ENCODE measurements at regions not wholly inside any gene's neighbourhood (a gene's known extent, or its start where the extent isn't known, plus 50 kb on each side); places are given as distances from the start of the nearest gene placed in this dataset.

- H3K27me3 Mint-ChIP-seq, result peaks cover 15% of the 10 kb centered on the region
Observed at GRCh38 chr2:226376516-226377180, 423.0 kb downstream of the IRS1 start.

GRCh38 chr2:226366920-226367319, 432.7 kb downstream of the IRS1 start:
- Mint-ChIP-seq H3K36me3 (ENCODE audit: low read depth) (no peaks in the 10 kb centered on the region), H3K9me3 (no peaks in the 10 kb centered on the region), H3K4me3 (no peak overlapping the region), H3K27ac (no peak overlapping the region), H3K4me1 (ENCODE audit: low read depth) (no peaks in the 10 kb centered on the region), H3K27me3 (peaks cover 14% of the 10 kb centered on the region)
- CTCF ChIA-PET, result no interaction called here
- ATAC-seq (no peak), DNase-seq (no peak)
- TF ChIP-seq CTCF (IDR thresholded peaks at IDR 0.05), result no peak
- POLR2A ChIA-PET, result no interaction called here
- intact Hi-C loops (cut with micrococcal nuclease), result no loop called here

More at GRCh38 chr2:226376516-226377180, 423.0 kb downstream of the IRS1 start:
- Mint-ChIP-seq H3K4me3 (no peak overlapping the region), H3K9me3 (no peaks in the 10 kb centered on the region), H3K4me1 (ENCODE audit: low read depth) (no peaks in the 10 kb centered on the region), H3K27ac (no peak overlapping the region), H3K36me3 (ENCODE audit: low read depth) (no peaks in the 10 kb centered on the region)
- no peak for TF ChIP-seq CTCF (IDR thresholded peaks at IDR 0.05)
- DNase-seq, result no peak
- POLR2A ChIA-PET, result no interaction called here
- CTCF ChIA-PET, result interaction anchor here (0.6 kb wide), 1 partner anchor 72 kb away, joined by 3 read pairs; no protein-coding TSS in a partner anchor
- no peak for ATAC-seq
- intact Hi-C loops (cut with micrococcal nuclease), result no loop called here

GRCh38 chr2:226364217-226364616, 435.4 kb downstream of the IRS1 start:
- POLR2A ChIA-PET, result no interaction called here
- ATAC-seq, result no peak
- Mint-ChIP-seq H3K4me3 (no peak overlapping the region), H3K9me3 (no peaks in the 10 kb centered on the region), H3K4me1 (ENCODE audit: low read depth) (no peaks in the 10 kb centered on the region), H3K27me3 (peaks cover 10% of the 10 kb centered on the region), H3K36me3 (ENCODE audit: low read depth) (no peaks in the 10 kb centered on the region), H3K27ac (no peak overlapping the region)
- CTCF ChIA-PET, result interaction anchor here (0.6 kb wide), 1 partner anchor 62 kb away, joined by 3 read pairs; no protein-coding TSS in a partner anchor
- intact Hi-C loops (cut with micrococcal nuclease), result no loop called here
- TF ChIP-seq CTCF (IDR thresholded peaks at IDR 0.05), result no peak
- DNase-seq, result no peak

- Mint-ChIP-seq H3K9me3 (no peaks in the 10 kb centered on the region), H3K4me1 (ENCODE audit: low read depth) (no peaks in the 10 kb centered on the region), H3K36me3 (ENCODE audit: low read depth) (no peaks in the 10 kb centered on the region), H3K27ac (no peak overlapping the region), H3K4me3 (no peak overlapping the region), H3K27me3 (peaks cover 8% of the 10 kb centered on the region)
- intact Hi-C loops (cut with micrococcal nuclease), result no loop called here
- DNase-seq (no peak), ATAC-seq (no peak)
- ChIA-PET CTCF (interaction anchor here (1.0 kb wide), 1 partner anchor 176 kb away, joined by 3 read pairs; no protein-coding TSS in a partner anchor), POLR2A (interaction anchor here (0.6 kb wide), 1 partner anchor 981 kb away, joined by 3 read pairs; no protein-coding TSS in a partner anchor)
- TF ChIP-seq CTCF (IDR thresholded peaks at IDR 0.05), result no peak
Observed at GRCh38 chr2:226362980-226363379, 436.6 kb downstream of the IRS1 start.

- Mint-ChIP-seq H3K9me3 (no peaks in the 10 kb centered on the region), H3K4me3 (no peak overlapping the region), H3K27ac (no peak overlapping the region), H3K4me1 (ENCODE audit: low read depth) (no peaks in the 10 kb centered on the region), H3K27me3 (peaks cover 8% of the 10 kb centered on the region), H3K36me3 (ENCODE audit: low read depth) (no peaks in the 10 kb centered on the region)
- POLR2A ChIA-PET, result no interaction called here
- DNase-seq, result no peak
- intact Hi-C loops (cut with micrococcal nuclease), result no loop called here
- CTCF ChIA-PET, result no interaction called here
- ATAC-seq, result no peak
- TF ChIP-seq CTCF (IDR thresholded peaks at IDR 0.05), result no peak
Observed at GRCh38 chr2:226360658-226361057, 439.0 kb downstream of the IRS1 start.
